GM10248 (cell line): ENCODE measurements at regions not wholly inside any gene's neighbourhood (a gene's known extent, or its start where the extent isn't known, plus 50 kb on each side); places are given as distances from the start of the nearest gene placed in this dataset.

Source experiments
- CTCF ChIA-PET: fragments of 300-600 bp; sonication (Branson Sonifier 250); formaldehyde crosslinking; extraction: SDS; loops from one replicate; lab custom pipeline; 2021; ENCODE audit warnings: antibody characterized with exemption; lab: Yijun Ruan, JAX
- POLR2A ChIA-PET: fragments of 350-650 bp; sonication (Branson Sonifier 250); formaldehyde crosslinking; extraction: SDS; loops from one replicate; lab custom pipeline; 2020; ENCODE audit warnings: antibody characterized with exemption; lab: Yijun Ruan, JAX
- DNase-seq: peaks from one replicate; pipeline ENCODE4 v3.0.0; 2012; ENCODE audit errors: extremely low spot score
- CTCF ChIP-seq: IDR thresholded peaks from 2 replicates; pipeline ENCODE4 v1.5.1; 2012; ENCODE audit warnings: mild to moderate bottlenecking, low read depth; ENCODE audit errors: extremely low read depth, missing control alignments, control extremely low read depth

DNA sequence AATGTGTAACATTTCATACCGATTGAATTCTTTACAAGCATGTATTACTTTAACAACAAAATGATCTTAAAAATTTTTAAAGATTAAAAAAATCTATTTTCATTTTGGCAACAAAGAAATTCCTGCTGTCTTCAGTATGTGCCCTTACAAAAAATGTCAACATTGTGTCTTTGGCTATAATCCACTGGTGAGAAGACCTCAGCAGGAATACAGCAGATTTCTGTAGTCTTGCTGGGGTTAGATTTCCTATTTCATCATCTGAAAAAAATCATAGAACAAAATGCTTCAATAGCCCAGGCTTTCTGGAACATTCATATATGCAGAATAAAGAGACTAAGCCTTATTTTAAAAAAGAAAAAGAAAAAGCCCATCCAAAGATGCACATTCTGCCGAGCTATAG is 129.1 kb upstream of the CA10 start:
- ChIA-PET POLR2A (no interaction called here), CTCF (no interaction called here)
- no peak for DNase-seq
- TF ChIP-seq CTCF, result no peak

DNA sequence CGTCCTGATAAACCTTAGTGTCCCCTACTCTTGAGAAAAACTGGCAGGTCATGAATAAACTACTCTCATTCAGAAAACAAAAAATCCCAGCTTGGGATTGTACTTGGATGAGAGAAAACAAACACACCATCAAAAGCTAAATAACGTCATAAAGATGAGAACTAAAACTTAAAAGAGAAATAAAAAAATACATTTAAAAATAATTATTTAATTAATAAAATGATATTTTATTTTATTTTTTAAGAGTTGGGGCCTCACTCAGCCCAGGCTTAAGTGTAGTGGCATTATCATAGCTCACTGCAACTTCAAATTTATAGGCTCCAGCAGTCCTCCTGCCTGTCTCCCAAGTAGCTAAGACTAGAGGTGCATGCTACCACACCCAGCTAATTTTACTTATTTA is 125.4 kb upstream of the CA10 start:
- DNase-seq, result no peak
- no peak for TF ChIP-seq CTCF
- CTCF ChIA-PET, result interaction anchor here (1.5 kb wide), 1 partner anchor 11 kb away, joined by 3 read pairs; no protein-coding TSS in a partner anchor
- POLR2A ChIA-PET, result no interaction called here

DNA sequence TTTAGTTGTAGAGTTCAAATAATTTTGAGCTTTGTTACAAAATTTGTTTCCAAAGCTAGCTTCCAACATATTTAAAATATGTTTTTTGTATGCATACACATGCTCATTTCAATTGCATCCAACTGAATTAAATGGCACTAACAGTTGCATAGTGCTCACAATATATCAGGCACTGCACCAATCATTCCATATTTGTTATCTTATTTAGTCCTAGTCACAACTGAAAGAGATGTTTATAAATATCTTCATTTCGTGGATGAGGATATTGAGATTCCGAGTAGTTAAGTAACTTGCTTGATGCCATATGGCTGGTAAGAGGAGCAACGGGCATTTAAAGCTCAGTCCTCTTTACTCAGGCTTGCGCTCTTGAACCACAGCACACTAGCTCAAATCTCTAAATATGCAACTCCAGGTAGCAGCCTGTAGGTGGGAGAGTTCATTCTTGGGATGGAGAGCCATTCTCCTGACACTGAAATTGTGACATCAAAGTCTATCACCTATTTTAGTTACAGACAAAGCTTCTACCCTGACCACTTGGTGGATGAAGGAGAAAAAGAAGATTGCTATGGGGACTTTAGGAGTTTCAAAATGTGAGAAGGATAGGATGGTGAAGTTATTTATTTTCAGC is 118.0 kb upstream of the CA10 start:
- no peak for DNase-seq
- no peak for TF ChIP-seq CTCF
- ChIA-PET CTCF (no interaction called here), POLR2A (no interaction called here)

GRCh38 chr17:52271781-52272180 is 113.3 kb upstream of the CA10 start:
- ChIA-PET CTCF (no interaction called here), POLR2A (no interaction called here)
- no peak for DNase-seq
- no peak for TF ChIP-seq CTCF

DNA sequence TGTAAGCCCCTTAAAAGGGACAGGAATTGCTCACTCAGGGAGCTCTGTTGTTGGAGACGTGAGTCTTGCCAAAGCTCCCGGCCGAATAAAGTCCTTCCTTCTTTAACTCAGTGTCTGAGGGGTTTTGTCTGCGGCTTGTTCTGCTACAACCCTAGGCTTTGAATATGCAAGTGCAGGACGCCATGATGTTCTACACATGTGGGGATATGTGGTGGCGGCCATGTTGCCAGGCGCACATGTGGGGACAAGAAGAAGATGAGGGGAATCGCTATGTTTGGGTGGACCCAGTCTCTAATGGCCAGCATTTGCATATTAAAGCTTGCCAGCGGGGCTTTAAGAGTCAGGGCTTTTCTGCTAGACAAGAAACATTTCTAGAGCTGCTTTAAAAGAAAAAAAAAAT is 96.8 kb upstream of the CA10 start:
- POLR2A ChIA-PET, result no interaction called here
- CTCF ChIA-PET, result no interaction called here
- DNase-seq, result no peak
- TF ChIP-seq CTCF, result no peak

GRCh38 chr17:52244689-52245088 is 86.2 kb upstream of the CA10 start:
- POLR2A ChIA-PET, result no interaction called here
- no peak for TF ChIP-seq CTCF
- CTCF ChIA-PET, result no interaction called here
- DNase-seq, result no peak
